PC-3 (cell line): ENCODE measurements at regions not wholly inside any gene's neighbourhood (a gene's known extent, or its start where the extent isn't known, plus 50 kb on each side); places are given as distances from the start of the nearest gene placed in this dataset.

Experiments
- ATAC-seq: fragments of 200-7000 bp; cut with Tn5 transposase; 2 replicates; pipeline ENCODE4 v1.9.1; 2020; ENCODE audit warnings: mild to moderate bottlenecking, moderate library complexity
- BruUV-seq: library from RNA; stranded (reverse); fragments of 400-500 nt; replicated peaks from 2 replicates; lab custom pipeline; 2021; lab: Mats Ljungman, UMichigan
- CTCF ChIA-PET: fragments of 300-600 bp; sonication (Branson Sonifier 250); formaldehyde crosslinking; loops from one replicate; lab custom pipeline; 2022; ENCODE audit warnings: antibody characterized with exemption; lab: Charles Lee
- POLR2A ChIA-PET: fragments of 300-600 bp; sonication (Branson Sonifier 250); formaldehyde crosslinking; loops from one replicate; lab custom pipeline; 2022; ENCODE audit warnings: antibody characterized with exemption; ENCODE audit not compliant: unreplicated experiment; lab: Charles Lee
- DNase-seq: peaks from one replicate; pipeline ENCODE4 v3.0.0-alpha.2; 2015
- H2AFZ ChIP-seq: fragments of 300-600 bp; sonication (generic); 2 replicates; pipeline ENCODE4 v1.6.0; 2016; ENCODE audit warnings: antibody characterized with exemption, low read length
- H3F3A ChIP-seq: fragments of 300-600 bp; sonication (generic); one replicate; pipeline ENCODE4 v1.6.0; 2017; ENCODE audit warnings: antibody characterized with exemption, low read length, control low read depth, mild to moderate bottlenecking; ENCODE audit not compliant: unreplicated experiment
- H3K27ac ChIP-seq: fragments of 300-600 bp; sonication (generic); 2 replicates; pipeline ENCODE4 v1.5.1; 2016; ENCODE audit warnings: mild to moderate bottlenecking, low read length
- H3K27me3 ChIP-seq: fragments of 300-600 bp; sonication (generic); 2 replicates; pipeline ENCODE4 v1.6.1; 2016; ENCODE audit warnings: low read length, mixed read lengths
- H3K36me3 ChIP-seq: fragments of 300-600 bp; sonication (generic); 2 replicates; pipeline ENCODE4 v1.6.1; 2016; ENCODE audit warnings: low read depth, mixed run types, low read length, mixed read lengths
- H3K4me1 ChIP-seq: fragments of 300-600 bp; sonication (generic); 2 replicates; pipeline ENCODE4 v1.5.1; 2016; ENCODE audit warnings: low read length; ENCODE audit not compliant: insufficient read depth
- H3K4me2 ChIP-seq: fragments of 300-600 bp; sonication (generic); 2 replicates; pipeline ENCODE4 v1.6.0; 2016; ENCODE audit warnings: low read length
- H3K4me3 ChIP-seq: fragments of 300-600 bp; sonication (generic); 2 replicates; pipeline ENCODE4 v1.5.1; 2016; ENCODE audit warnings: mild to moderate bottlenecking, low read length, mixed read lengths
- H3K79me2 ChIP-seq: fragments of 300-600 bp; sonication (generic); 2 replicates; pipeline ENCODE4 v1.6.1; 2017; ENCODE audit warnings: low read length, mixed read lengths
- H3K9ac ChIP-seq: fragments of 300-600 bp; sonication (generic); 2 replicates; pipeline ENCODE4 v1.6.0; 2016; ENCODE audit warnings: mild to moderate bottlenecking, low read length
- H3K9me2 ChIP-seq: fragments of 300-600 bp; sonication (generic); replicated peaks from 2 replicates; pipeline ENCODE4 v1.6.1; 2016; ENCODE audit warnings: mixed run types, low read length, mixed read lengths
- H3K9me3 ChIP-seq: fragments of 300-600 bp; sonication (generic); 2 replicates; pipeline ENCODE4 v1.6.1; 2016; ENCODE audit warnings: low read length, mixed read lengths
- H4K20me1 ChIP-seq: fragments of 300-600 bp; sonication (generic); 2 replicates; pipeline ENCODE4 v1.6.1; 2016; ENCODE audit warnings: low read length, mixed read lengths
- CTCF ChIP-seq: fragments of 300-600 bp; sonication (generic); conservative IDR thresholded peaks from 2 replicates; pipeline ENCODE4 v1.5.1; 2017; ENCODE audit warnings: antibody characterized with exemption, low read depth, mild to moderate bottlenecking, low read length
- EZH2 ChIP-seq: fragments of 300-600 bp; sonication (generic); IDR thresholded peaks from one replicate; pipeline ENCODE4 v1.6.1; 2017; ENCODE audit warnings: antibody characterized with exemption, mild to moderate bottlenecking, low read length; ENCODE audit not compliant: unreplicated experiment
- EZH2phosphoT487 ChIP-seq: fragments of 300-600 bp; sonication (generic); IDR thresholded peaks from 2 replicates; pipeline ENCODE4 v1.6.1; 2018; ENCODE audit warnings: mild to moderate bottlenecking, antibody characterized with exemption, low read length, borderline replicate concordance
- intact Hi-C: fragments of 100-400 bp; cut with micrococcal nuclease; formaldehyde crosslinking; loops from 2 replicates; pipeline ENCODE4 v1.9.0; 2023

DNA sequence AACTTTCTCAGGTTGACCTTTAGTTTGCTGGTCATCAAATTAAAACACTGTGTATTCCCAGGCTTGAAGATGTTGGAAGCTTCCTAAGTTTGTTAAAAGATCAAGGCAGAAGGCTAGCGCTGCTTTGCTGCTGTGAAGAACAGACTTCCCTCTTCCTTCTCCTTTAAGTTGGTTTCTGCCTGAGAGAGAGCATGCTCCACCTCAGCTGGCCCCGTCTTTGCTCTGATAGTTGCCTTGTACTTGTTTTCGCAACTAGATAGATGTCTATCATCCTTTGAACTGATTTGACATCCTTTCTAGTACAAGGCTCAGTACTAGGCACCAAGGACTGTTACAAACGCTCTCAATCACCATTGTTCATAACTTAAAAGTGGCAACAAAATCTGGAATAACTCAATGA lies 177.8 kb upstream of the MKLN1 start:
- no peaks in the 10 kb centered on the region for H3K27me3 ChIP-seq
- ATAC-seq (no peak), DNase-seq (no peak)
- H3K4me1 ChIP-seq = peaks cover 13% of the 10 kb centered on the region
- ChIA-PET CTCF (no interaction called here), POLR2A (no interaction called here)
- BruUV-seq = no TSS peak
- no peak overlapping the region for H3K4me3 ChIP-seq
- intact Hi-C loops = no loop called here
- H3K9me3 ChIP-seq = no peaks in the 10 kb centered on the region
- H3K27ac ChIP-seq = no peak overlapping the region
- no peak overlapping the region for H3K9ac ChIP-seq
- H3K79me2 ChIP-seq = no peaks in the 10 kb centered on the region
- no peaks in the 10 kb centered on the region for H3K36me3 ChIP-seq
- no peak overlapping the region for H3K4me2 ChIP-seq
- no peaks in the 10 kb centered on the region for H3K9me2 ChIP-seq
- TF ChIP-seq CTCF (no peak), EZH2phosphoT487 (no peak), EZH2 (no peak)
- H3F3A ChIP-seq = no peaks in the 10 kb centered on the region
- no peaks in the 10 kb centered on the region for H4K20me1 ChIP-seq
- H2AFZ ChIP-seq = no peak overlapping the region

- no peak for TF ChIP-seq CTCF
- no peak for TF ChIP-seq EZH2
- TF ChIP-seq EZH2phosphoT487 = no peak
- Histone ChIP-seq H4K20me1 (no peaks in the 10 kb centered on the region), H3K79me2 (no peaks in the 10 kb centered on the region), H3K9me2 (no peaks in the 10 kb centered on the region), H3K9ac (no peak overlapping the region), H3F3A (no peaks in the 10 kb centered on the region), H3K36me3 (no peaks in the 10 kb centered on the region), H3K4me2 (no peak overlapping the region), H3K9me3 (no peaks in the 10 kb centered on the region), H3K27ac (no peak overlapping the region), H3K27me3 (no peaks in the 10 kb centered on the region), H2AFZ (no peak overlapping the region), H3K4me3 (no peak overlapping the region), H3K4me1 (peaks cover 1% of the 10 kb centered on the region)
- ATAC-seq (no peak), DNase-seq (no peak)
- ChIA-PET CTCF (no interaction called here), POLR2A (no interaction called here)
- intact Hi-C loops = no loop called here
- no TSS peak for BruUV-seq
These were observed 176.6 kb upstream of the MKLN1 start for GRCh38 chr7:131151034-131151433.

DNA sequence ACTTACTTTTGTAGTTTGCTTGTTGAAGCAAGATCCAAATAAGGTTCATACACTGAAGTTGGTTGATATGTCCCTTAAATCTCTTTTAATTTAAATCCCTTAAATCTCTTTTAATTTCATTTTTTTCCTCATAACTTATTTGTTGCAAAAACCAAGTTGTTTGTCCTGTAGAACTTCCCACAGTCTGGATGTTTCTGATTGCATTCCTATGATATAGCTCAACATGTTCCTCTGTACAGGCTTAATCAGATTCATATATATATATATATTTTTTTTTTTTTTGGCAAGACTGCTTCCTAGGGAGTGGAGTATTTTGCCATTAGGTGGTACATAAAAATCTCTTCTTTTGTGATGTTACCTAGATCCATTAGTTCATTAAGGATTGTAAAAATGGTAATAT lies 174.9 kb upstream of the MKLN1 start:
- Histone ChIP-seq H3K4me2 (no peak overlapping the region), H3K36me3 (no peaks in the 10 kb centered on the region), H3F3A (no peaks in the 10 kb centered on the region), H3K79me2 (no peaks in the 10 kb centered on the region), H2AFZ (no peak overlapping the region), H3K4me1 (0 out of 2 replicates have a peak, but pooled peaks cover 5% of the 10 kb centered on the region), H3K27ac (no peak overlapping the region), H3K9ac (no peak overlapping the region), H3K9me3 (no peaks in the 10 kb centered on the region), H3K9me2 (no peaks in the 10 kb centered on the region), H3K27me3 (no peaks in the 10 kb centered on the region), H4K20me1 (no peaks in the 10 kb centered on the region), H3K4me3 (no peak overlapping the region)
- BruUV-seq = no TSS peak
- intact Hi-C loops = no loop called here
- ChIA-PET POLR2A (interaction anchor here (0.6 kb wide), 1 partner anchor 41 kb away, joined by 3 read pairs; no protein-coding TSS in a partner anchor), CTCF (no interaction called here)
- DNase-seq (no peak), ATAC-seq (no peak)
- TF ChIP-seq EZH2 = no peak
